RWPE1 (cell line): ENCODE measurements at regions not wholly inside any gene's neighbourhood (a gene's known extent, or its start where the extent isn't known, plus 50 kb on each side); places are given as distances from the start of the nearest gene placed in this dataset.

Experiments
- CTCF ChIA-PET: fragments of 350-600 bp; sonication (Branson Sonifier 250); formaldehyde crosslinking; extraction: SDS; loops from one replicate; lab custom pipeline; 2021; lab: Yijun Ruan, JAX
- POLR2A ChIA-PET: fragments of 400-600 bp; formaldehyde crosslinking; extraction: SDS; loops from one replicate; lab custom pipeline; 2020; ENCODE audit warnings: antibody characterized with exemption; ENCODE audit not compliant: low non-redundant PET; lab: Yijun Ruan, JAX
- DNase-seq: peaks from one replicate; pipeline ENCODE4 v3.0.0; 2012; ENCODE audit warnings: low spot score
- H3K27ac ChIP-seq: fragments of 450-650 bp; 2 replicates; pipeline ENCODE4 v1.5.1; 2017
- TF ChIP-seq, protein P1 (sequence below): fragments of 450-650 bp; conservative IDR thresholded peaks from 2 replicates; pipeline ENCODE4 v1.5.1; 2017; ENCODE audit warnings: low read depth, mild to moderate bottlenecking

DNA sequence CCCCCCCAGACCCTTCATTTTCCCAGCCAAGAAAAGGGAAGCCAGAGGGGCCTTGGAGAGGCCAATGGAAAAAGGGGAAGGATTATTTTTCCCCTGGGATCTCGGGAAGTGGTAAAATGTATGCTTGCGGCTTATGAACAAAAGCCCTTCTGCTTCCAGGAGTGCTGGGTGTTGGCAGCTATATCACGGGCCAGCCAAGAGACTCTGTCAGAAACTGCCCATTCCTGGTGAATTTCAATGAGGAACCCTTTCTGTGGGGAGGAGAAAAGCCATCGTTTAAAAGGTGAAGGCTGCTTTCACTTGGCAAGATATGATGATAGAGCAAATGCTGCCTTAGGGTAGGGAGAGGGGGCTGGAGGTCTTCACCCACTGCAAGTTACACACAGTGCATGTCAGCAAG, 69.7 kb upstream of the ZC3H12A start:
- no peak for DNase-seq
- ChIA-PET POLR2A (interaction anchor here (0.7 kb wide), 1 partner anchor 899 kb away, joined by 3 read pairs; no protein-coding TSS in a partner anchor), CTCF (no interaction called here)
- TF ChIP-seq, protein P1, sequence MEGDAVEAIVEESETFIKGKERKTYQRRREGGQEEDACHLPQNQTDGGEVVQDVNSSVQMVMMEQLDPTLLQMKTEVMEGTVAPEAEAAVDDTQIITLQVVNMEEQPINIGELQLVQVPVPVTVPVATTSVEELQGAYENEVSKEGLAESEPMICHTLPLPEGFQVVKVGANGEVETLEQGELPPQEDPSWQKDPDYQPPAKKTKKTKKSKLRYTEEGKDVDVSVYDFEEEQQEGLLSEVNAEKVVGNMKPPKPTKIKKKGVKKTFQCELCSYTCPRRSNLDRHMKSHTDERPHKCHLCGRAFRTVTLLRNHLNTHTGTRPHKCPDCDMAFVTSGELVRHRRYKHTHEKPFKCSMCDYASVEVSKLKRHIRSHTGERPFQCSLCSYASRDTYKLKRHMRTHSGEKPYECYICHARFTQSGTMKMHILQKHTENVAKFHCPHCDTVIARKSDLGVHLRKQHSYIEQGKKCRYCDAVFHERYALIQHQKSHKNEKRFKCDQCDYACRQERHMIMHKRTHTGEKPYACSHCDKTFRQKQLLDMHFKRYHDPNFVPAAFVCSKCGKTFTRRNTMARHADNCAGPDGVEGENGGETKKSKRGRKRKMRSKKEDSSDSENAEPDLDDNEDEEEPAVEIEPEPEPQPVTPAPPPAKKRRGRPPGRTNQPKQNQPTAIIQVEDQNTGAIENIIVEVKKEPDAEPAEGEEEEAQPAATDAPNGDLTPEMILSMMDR: no peak
- H3K27ac ChIP-seq: no peak overlapping the region

DNA sequence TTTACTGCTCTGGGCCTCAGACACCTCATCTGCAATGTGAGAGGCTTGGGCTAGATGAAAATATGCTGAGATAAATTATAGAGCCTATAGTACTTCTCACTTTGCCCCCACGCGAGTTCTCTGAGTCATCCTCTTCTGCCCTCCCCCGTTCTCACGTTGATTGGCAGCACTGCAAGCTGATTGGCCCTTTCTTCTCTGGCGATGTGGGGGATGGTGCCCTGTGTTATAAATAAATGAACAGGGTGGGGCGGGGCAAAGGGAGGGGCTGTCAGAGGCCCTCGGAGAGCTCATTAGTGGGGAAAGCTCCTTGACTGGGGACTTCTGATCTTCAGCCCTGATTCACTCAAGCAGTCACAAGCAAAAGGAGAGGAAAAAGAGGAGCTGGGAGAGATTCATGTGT, 64.3 kb upstream of the ZC3H12A start:
- no peak overlapping the region for H3K27ac ChIP-seq
- POLR2A ChIA-PET: no interaction called here
- no peak for DNase-seq
- TF ChIP-seq, protein P1: no peak
- CTCF ChIA-PET: no interaction called here

DNA sequence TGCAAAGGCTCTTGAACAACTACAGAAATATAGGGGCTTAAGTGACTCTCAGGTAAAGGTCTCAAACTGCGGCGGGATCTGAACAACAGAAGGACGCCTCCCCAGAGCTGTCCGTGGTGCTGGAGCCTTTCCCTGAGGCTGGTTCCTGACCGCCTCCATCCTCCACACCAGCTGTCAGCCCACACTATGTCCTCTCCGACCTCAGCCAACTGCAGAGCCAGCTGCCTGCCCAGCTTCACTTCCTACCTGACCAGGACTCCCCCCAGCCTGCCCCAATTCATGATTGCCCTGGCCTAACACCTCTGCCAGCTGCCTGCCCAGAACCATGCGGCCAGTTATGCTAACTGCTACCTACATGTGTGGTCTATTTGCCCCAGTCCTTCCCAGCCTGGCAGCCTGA, 63.6 kb upstream of the ZC3H12A start:
- CTCF ChIA-PET: no interaction called here
- TF ChIP-seq, protein P1: no peak
- no peak overlapping the region for H3K27ac ChIP-seq
- POLR2A ChIA-PET: no interaction called here
- peak; percentile 49 for DNase-seq

DNA sequence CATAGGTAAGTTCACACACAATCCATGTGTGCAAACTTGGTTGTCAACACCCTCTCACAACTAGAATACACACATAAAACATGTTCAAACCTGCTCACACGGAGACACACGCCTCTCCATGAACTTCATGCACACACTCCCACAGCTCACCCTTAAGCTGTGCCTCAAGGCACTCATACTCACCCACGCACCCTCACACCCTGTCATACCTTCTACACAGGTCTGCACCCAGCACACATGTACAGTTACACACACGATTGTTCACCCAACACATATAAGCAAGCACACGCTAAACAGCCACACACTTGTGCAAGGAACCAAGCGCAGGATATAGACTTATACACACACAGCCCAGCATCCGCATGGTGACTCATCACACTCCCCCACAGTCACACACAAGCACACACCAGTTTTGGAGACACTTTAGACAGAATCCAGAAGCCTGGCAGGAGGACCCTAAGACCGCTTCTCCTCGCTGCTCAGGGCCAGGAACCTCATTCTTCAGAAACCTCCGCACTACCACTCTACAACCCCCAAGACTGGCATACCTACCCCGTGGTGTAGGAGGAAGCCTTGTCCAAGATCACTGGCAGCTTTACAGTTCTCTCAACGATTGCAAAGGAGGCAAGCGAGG, 58.7 kb upstream of the ZC3H12A start:
- no peak overlapping the region for H3K27ac ChIP-seq
- TF ChIP-seq, protein P1: no peak
- ChIA-PET CTCF (no interaction called here), POLR2A (no interaction called here)
- DNase-seq: no peak

DNA sequence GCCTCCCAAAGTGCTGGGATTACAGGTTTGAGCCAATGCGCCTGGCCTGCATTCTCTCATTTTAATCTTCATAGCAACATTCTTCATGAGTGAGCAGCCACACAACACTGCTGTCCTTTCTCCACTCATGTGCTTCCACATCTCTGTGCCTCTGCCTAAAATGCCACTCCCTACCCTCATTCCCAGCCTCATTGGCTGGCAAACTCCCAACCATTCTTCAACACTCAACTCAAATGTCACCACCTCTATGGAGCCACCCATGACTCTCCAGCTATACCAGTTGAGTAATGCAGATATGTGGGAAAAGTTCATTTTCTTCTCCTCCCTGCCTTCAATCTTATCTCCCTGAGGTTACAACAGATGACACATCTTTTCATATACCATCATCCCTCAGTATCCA, 53.9 kb upstream of the ZC3H12A start:
- POLR2A ChIA-PET: no interaction called here
- CTCF ChIA-PET: no interaction called here
- TF ChIP-seq, protein P1: no peak
- H3K27ac ChIP-seq: no peak overlapping the region
- DNase-seq: no peak

DNA sequence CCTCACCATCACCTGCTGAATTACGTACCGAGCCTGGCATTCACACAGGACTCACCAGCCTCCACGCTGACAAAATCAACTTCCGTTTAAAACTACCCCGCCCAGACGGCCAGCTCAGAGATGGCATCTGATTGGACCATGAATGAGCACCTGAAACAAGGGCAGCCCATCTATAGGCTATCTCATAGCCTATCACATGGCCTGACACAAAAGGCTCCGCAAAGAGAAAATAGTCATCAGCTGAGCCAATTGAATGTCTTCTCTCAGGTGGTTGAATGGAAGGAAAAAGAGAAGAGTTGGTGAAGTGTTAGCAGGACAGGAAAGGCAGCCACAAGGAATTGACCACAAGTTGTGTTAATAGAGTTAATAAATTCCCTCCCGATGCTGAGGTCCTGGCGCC, 50.6 kb upstream of the ZC3H12A start:
- no peak overlapping the region for H3K27ac ChIP-seq
- ChIA-PET CTCF (interaction anchor here (0.6 kb wide), 3 partner anchors 38 to 234 kb away, joined by 3 to 7 read pairs (median 4); no protein-coding TSS in a partner anchor), POLR2A (no interaction called here)
- no peak for DNase-seq
- TF ChIP-seq, protein P1: no peak
